ENCODE measurements at regions not wholly inside any gene's neighbourhood (a gene's known extent, or its start where the extent isn't known, plus 50 kb on each side); places are given as distances from the start of the nearest gene placed in this dataset.

DNA sequence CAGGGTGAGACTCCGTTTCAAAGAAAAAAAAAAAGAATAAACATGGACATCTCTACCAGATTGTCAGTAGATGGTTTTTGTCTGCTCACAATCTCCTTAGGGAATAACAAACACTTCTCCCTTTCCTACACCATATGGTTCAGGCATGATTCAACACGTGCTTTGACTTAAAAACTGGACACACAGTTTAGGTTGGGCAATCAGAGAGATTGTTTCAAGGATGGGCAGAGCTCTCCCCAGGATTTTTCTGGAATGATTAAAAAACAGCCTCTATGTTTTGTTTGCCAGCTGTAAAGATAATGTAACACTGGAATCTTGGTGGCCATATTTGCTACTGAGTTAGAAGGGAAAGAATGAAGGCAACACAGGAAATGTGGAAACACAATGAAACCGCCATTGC is 150.1 kb upstream of the TSC22D1 start:
- Histone ChIP-seq H3K79me1 (ENCODE audit: low read depth, low read length) (no peaks in the 10 kb centered on the region), H3K9me3 (ENCODE audit: insufficient read depth in 2 of 2, low read depth in 1 of 2, low read length in 1 of 2) (no peaks in the 10 kb centered on the region), H4K8ac (ENCODE audit: extremely low read depth, insufficient read depth, low read length) (no peak overlapping the region), H3K23me2 (ENCODE audit: low read depth, low read length) (no peaks in the 10 kb centered on the region), H3K36me3 (ENCODE audit: control insufficient read depth in 2 of 4, insufficient read depth in 4 of 4, low read length in 3 of 4) (no peaks in the 10 kb centered on the region), H4K5ac (ENCODE audit: insufficient read length, low read depth, low read length) (no peak overlapping the region), H3K14ac (ENCODE audit: insufficient read length) (no peak overlapping the region), H4K20me1 (replicated peaks in 1 of 2; ENCODE audit: control insufficient read depth in 1 of 2, insufficient read depth in 2 of 2, low read length in 2 of 2) (no peaks in the 10 kb centered on the region), H2BK120ac (replicated peaks; ENCODE audit: low read depth, low read length) (no peak overlapping the region), H2AK5ac (ENCODE audit: low read depth, low read length) (no peak overlapping the region), H3K79me2 (ENCODE audit: control insufficient read depth in 1 of 2, insufficient read depth in 2 of 2, low read length in 2 of 2) (no peaks in the 10 kb centered on the region), H3K4ac (replicated peaks; ENCODE audit: insufficient read length, low read depth, low read length) (no peak overlapping the region), H2BK15ac (ENCODE audit: low read length) (no peak overlapping the region), H3K4me3 (ENCODE audit: extremely low read depth in 1 of 4, insufficient read depth in 2 of 4, low read depth in 3 of 4, low read length in 4 of 4) (no peak overlapping the region), H3K27me3 (replicated peaks in 1 of 4; ENCODE audit: control insufficient read depth in 3 of 4, extremely low read depth in 1 of 4, insufficient read depth in 3 of 4, low read length in 3 of 4) (no peaks in the 10 kb centered on the region), H2BK5ac (ENCODE audit: low read depth, low read length) (no peak overlapping the region), H3K23ac (ENCODE audit: insufficient read length) (no peak overlapping the region), H2BK20ac (ENCODE audit: low read length) (no peak overlapping the region), H3K27ac (ENCODE audit: low read depth, low read length) (no peak overlapping the region), H3K56ac (replicated peaks; ENCODE audit: insufficient read length, low read depth, low read length) (no peak overlapping the region), H3K9ac (replicated peaks in 1 of 4; ENCODE audit: extremely low read depth in 1 of 4, low read depth in 3 of 4, low read length in 3 of 4) (no peak overlapping the region), H3K4me2 (ENCODE audit: insufficient read depth in 1 of 2, low read depth in 2 of 2, low read length in 2 of 2) (no peak overlapping the region), H2AFZ (ENCODE audit: low read length) (no peak overlapping the region), H3K18ac (ENCODE audit: extremely low read depth, low read length) (no peak overlapping the region), H3K4me1 (replicated peaks in 1 of 4; ENCODE audit: control insufficient read depth in 3 of 4, insufficient read depth in 4 of 4, low read length in 3 of 4) (no peaks in the 10 kb centered on the region), H2BK12ac (ENCODE audit: low read depth, low read length) (no peak overlapping the region), H4K91ac (replicated peaks; ENCODE audit: insufficient read length, low read length) (no peak overlapping the region)
- ChIA-PET POLR2A (ENCODE audit: partially characterized antibody) (no interaction called here), CTCF (ENCODE audit: partially characterized antibody) (interaction anchor here (0.6 to 1.5 kb wide), 5 partner anchors 12 to 200 kb away, joined by 3 to 9 read pairs (median 3); no protein-coding TSS in a partner anchor)
- WGBS, 2 experiments (ENCODE audit: extremely low coverage in 1 of 2, insufficient coverage in 1 of 2, insufficient read length in 1 of 2, insufficient replicate concordance in 2 of 2, low coverage in 1 of 2, low lambda C conversion rate in 2 of 2, missing lambda C conversion rate in 1 of 2): 87% methylated on average over 2 of the region's 3 CpGs; no CpG with 5 or more reads in 1 of the 2 experiments
- FAIRE-seq (no peak), DNase-seq (ENCODE audit: low read depth in 1 of 2, low spot score in 2 of 2) (no peak)
- no peak for TF ChIP-seq CREB1 (IDR thresholded peaks at IDR 0.05)
- TF ChIP-seq BACH1 (IDR thresholded peaks at IDR 0.05; ENCODE audit: low read length): no peak
- TF ChIP-seq EZH2 (IDR thresholded peaks at IDR 0.05; ENCODE audit: low read depth, low read length, severe bottlenecking): no peak
- no peak for TF ChIP-seq KDM4A (IDR thresholded peaks at IDR 0.05; ENCODE audit: low read depth, low read length, severe bottlenecking)
- no peak for TF ChIP-seq NANOG (IDR thresholded peaks at IDR 0.05; ENCODE audit: insufficient read depth, low read depth, low read length, poor library complexity, severe bottlenecking)
- TF ChIP-seq SP1 (IDR thresholded peaks at IDR 0.05; ENCODE audit: low read depth, low read length): no peak
